ENCODE measurements at regions not wholly inside any gene's neighbourhood (a gene's known extent, or its start where the extent isn't known, plus 50 kb on each side); places are given as distances from the start of the nearest gene placed in this dataset.

DNA sequence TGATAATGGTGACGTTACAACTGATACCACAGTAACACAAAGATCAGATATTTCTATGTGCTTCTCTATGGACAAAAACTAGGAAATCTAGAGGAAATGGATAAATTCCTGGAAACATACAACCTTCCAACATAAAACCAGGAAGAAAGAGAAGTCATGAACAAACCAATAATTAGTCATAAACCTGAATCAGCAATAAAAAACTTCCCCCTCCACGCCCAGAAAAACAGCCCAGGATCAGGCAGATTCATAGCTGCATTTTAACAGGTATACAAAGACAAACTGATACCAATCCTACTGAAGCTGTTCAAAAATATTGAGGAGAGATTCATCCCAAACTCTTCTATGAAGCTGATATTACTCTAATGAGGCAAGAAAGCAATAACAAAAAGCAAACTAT is 1535.2 kb upstream of the LRRTM1 start:
- TF ChIP-seq, protein P1, sequence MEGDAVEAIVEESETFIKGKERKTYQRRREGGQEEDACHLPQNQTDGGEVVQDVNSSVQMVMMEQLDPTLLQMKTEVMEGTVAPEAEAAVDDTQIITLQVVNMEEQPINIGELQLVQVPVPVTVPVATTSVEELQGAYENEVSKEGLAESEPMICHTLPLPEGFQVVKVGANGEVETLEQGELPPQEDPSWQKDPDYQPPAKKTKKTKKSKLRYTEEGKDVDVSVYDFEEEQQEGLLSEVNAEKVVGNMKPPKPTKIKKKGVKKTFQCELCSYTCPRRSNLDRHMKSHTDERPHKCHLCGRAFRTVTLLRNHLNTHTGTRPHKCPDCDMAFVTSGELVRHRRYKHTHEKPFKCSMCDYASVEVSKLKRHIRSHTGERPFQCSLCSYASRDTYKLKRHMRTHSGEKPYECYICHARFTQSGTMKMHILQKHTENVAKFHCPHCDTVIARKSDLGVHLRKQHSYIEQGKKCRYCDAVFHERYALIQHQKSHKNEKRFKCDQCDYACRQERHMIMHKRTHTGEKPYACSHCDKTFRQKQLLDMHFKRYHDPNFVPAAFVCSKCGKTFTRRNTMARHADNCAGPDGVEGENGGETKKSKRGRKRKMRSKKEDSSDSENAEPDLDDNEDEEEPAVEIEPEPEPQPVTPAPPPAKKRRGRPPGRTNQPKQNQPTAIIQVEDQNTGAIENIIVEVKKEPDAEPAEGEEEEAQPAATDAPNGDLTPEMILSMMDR (IDR thresholded peaks at IDR 0.05; ENCODE audit: low read length): no peak
- TF ChIP-seq EZH2 (optimal IDR thresholded peaks at IDR 0.05; ENCODE audit: low read depth, low read length): no peak
- TF ChIP-seq EZH2phosphoT487 (IDR thresholded peaks at IDR 0.05; ENCODE audit: low read length): no peak
